Stimulated activated CD4-positive, alpha-beta T cell treated with anti-CD3 and anti-CD28 coated beads, Interleukin-12 subunit alpha, Interleukin-12 subunit beta, amount 100 ng/mL, for 24 hours (primary cell): ENCODE measurements at regions not wholly inside any gene's neighbourhood (a gene's known extent, or its start where the extent isn't known, plus 50 kb on each side); places are given as distances from the start of the nearest gene placed in this dataset.

ENCODE experiments used
- DNase-seq, 2 experiments: peaks; one replicate each; pipeline ENCODE4 v3.0.0-alpha.2; 2020; ENCODE audit warnings: low read depth in 2 of 2

GRCh38 chr14:96727980-96728717 is 69.0 kb upstream of the VRK1 start:
- DNase-seq, result no peak

DNA sequence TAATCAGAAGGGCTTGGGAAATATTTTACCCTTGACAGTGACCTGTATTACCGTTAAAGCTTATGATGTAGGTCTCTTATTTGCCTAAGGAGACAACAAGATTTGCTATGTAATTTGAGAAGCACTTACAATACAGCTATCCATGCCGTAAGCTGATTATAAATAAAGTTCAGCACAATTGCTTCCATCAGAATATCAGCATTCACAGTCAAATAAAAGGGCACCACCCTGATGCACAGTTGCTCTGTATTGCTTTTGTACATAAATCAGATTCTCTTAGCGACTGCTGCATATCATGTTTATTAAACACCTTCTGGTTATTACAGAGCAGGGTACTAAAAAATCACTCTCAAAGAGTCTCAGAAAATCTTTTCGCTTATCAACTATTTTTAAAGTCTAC is 67.3 kb upstream of the VRK1 start:
- no peak for DNase-seq

DNA sequence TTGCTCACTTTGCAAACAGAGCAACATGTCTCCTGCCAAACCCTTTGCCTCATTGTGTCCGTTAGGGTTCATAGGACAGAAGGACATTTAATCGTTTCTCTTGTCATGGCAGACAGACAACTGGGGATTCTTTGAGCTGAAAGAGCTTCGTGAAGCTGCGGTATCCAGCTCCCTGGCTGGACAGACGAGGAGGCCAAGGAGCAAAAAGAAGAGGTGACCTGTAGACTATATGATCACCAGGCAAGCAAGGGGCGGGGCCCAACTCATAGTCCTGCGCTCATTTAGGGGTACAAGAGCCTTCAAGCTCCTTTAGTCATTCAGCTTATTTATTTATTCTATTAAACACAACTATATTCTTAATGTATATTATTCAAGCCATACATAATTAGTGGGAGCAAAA is 66.8 kb upstream of the VRK1 start:
- DNase-seq, result no peak

DNA sequence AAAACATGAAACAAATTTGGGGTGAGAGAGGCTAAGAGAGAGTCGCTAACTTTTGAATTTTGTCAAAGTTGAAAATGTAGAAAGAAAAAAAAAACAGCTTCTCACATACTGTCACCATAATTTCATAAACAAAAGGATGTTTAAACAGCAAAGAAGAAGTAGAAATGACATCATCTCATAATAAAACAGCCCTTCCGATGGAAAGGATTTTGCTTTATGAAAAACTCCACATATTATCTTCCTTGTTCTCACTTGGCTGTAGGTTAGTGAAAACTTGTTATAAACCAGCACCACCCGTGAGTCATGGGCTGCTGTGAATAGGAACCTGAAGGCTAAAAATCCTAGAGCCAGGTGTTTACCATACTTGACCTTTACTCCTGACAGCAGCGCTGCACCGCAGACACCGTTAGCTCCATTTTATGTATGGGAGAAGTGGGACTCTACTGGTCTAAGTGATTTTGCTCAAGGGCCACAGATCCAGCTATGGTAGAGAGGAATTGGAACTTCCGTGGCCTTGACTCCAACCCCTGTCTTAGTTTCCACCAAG is 63.0 kb upstream of the VRK1 start:
- no peak for DNase-seq

DNA sequence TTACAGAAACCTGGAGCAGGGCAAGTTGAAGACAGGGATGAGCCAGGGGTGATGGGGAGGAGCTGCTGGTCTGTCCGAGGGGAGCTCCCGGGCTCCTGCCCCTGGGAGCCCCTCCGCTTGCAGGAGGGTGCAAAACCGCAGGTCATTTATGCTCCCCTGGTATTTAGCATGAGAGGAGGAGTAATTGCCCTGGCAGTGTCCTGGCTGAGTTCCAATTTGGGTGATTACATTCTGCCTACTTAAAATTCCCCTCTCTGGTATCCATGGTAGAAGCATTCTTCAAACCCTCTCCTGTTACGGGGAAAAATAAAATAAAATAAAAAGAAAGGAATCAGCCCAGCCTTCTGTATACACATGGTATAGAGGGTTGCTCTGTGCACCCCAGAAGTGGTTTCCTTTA is 61.7 kb upstream of the VRK1 start:
- DNase-seq, result no peak

GRCh38 chr14:96736439-96736838 is 60.7 kb upstream of the VRK1 start:
- DNase-seq, result no peak

DNA sequence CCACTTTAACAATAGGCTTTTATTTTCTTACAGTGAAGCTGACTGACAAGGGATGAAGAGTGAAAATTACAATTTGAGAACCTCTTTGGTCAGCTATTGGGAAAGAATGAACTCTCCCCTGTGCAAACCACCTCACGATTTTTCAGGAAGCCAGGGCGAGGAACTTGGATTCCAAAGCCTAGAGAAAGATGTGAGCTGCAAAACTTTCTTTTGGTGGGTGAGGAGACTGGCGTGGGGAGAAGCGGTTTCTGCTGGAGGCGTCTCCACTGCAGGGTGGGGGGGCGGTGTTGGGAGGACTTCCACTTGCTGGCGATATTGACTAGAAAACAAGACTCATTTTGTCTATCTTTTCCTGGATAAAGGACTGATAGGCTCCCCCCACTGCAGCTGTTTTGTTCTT is 59.3 kb upstream of the VRK1 start:
- no peak for DNase-seq

DNA sequence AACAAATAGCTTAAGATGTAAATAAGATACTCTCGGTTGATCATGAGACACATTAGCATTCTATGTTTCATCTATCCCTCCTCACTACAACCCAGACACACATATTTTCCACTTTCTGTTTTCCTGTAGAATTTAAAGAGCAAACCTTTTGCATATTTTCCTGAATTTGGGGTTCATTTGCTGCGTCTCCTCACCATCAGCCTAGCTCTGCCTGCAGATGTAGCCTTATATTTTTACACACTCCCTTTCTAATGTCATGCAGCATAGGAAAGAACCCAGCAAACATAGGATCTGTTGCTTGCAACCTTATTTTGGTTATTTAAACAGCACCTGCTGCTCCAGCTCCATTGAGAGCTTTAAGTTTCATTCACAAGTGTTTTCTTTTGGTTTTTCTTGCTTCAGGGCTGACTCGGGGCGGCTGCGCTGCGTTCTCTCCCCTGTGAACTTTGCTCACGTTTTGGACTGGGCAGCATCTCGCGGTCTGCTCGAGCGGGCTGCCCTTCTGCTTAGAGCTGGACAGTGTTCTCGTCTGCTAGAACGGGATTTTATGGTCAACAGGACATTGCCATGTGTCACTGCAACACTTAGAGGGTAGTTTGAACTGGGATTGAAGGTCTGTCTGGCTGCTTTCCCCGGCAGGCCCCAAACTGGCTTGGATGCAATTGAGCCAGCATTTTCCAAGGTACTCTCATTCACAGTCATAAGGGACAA is 57.8 kb upstream of the VRK1 start:
- no peak for DNase-seq

DNA sequence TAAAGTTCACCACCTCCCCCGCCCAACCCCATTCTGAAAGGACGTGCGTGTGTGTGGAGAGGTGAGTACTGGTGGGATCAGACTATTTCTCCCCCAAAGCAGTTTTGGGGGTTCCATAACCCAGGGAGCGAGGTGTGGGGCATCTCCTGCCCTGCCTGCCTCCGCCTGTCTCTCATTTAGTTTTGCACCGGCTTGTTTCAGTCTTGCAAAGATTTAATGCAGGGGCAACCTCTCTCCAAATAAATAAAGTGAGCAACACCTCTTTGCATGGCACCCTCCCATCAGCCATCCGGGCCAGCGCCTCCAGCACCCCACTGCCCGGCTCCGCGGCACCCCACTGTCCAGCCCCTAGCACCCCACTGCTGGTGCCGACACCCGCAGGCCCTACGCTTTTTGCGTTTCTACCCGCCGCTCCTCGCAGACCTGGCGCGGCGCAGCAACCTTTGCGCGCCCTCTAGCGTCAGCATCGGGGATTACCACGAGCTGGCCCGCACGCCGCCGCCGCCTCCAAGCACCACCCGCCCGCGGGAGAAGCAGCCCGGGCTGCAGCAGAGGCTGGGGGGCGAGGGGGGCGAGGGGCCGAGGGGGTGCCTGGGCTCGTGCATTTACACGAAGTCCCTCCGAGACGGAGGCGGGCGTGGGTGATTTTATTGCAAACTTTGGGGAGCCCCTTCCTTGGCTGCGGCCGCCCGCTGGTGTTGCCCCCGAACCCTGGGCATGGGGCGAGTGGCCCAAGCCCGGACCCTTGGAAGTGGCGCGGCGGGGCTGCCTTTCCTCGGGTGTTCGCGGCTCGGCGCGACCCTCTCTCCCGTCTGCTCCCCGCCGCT is 55.8 kb upstream of the VRK1 start:
- DNase-seq, result peak; percentile 64 to 72

DNA sequence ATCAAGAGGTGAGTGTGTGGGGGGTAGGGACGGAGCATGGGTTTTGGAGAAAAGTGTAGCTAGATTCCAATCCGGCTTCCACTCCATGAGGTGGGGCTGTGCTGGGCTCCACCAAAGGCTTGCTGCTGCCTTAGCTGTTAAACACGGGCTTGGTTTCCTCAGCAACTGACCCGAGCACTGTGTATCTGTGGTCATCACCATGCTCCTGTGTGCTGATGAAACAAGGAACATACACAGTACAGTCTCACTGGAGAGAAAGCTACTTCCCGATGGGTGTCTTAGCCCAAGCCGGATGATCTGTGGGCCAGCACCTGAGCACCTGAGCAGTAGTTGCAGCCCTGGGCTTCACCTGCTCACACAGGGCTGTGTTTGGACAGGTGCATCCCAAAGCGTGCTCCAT is 52.9 kb upstream of the VRK1 start:
- no peak for DNase-seq

- DNase-seq, result no peak
Measured at GRCh38 chr14:96745500-96746051, 51.6 kb upstream of the VRK1 start.

GRCh38 chr14:96746101-96746500 is 51.1 kb upstream of the VRK1 start:
- no peak for DNase-seq

DNA sequence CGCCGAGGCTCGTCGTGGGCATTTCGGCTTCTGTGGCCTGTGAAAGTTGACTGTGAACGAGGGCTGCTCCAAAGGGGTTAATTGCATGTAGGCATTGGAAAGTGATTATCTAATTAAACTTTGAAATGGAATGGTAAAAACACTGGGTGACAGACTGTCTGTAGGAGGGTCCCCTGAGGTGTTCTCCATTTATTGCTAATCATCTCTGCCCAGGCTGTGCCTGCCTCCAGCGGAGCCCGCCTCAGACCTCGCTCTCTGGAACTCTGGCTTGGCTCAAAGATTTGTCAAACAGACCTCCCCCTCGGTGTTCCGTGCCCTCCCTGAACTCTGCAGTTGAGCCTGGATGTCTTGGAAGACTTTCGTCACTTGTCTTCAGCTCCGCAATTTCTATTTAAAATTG is 50.2 kb upstream of the VRK1 start:
- no peak for DNase-seq
